GM19043 (cell line): ENCODE measurements at regions not wholly inside any gene's neighbourhood (a gene's known extent, or its start where the extent isn't known, plus 50 kb on each side); places are given as distances from the start of the nearest gene placed in this dataset.

Experiments used
- ATAC-seq: cut with Tn5 transposase; IDR thresholded peaks from one replicate; pipeline ENCODE4 v1.9.1; 2021; ENCODE audit warnings: low read depth; ENCODE audit not compliant: unreplicated experiment

GRCh38 chr3:77837456-77838025 lies 797.6 kb downstream of the ROBO2 start:
- ATAC-seq = no peak

- ATAC-seq = no peak
Observed at GRCh38 chr3:77859156-77859555, 819.3 kb downstream of the ROBO2 start.

DNA sequence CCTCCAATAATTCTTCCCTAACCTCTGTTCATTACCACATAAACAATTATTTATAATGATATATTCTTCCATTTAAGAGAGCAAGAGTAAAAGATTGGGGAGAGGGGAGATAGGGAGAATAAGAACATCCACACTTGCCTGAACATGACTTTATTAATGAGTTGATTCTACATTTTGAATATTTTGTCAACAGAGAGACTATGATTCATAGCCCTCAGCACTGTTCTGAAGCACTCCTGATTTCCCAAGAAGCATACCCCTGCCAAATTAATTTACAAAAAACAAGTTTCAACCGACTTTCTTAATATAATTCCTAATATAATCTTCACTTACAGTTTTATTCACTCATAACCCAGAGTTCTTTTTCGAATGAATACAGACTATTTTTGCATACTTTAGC lies 828.8 kb downstream of the ROBO2 start:
- ATAC-seq = no peak

GRCh38 chr3:77869423-77869822 lies 829.5 kb downstream of the ROBO2 start:
- ATAC-seq = no peak

- no peak for ATAC-seq
Observed at GRCh38 chr3:77871436-77871835, 831.5 kb downstream of the ROBO2 start.

DNA sequence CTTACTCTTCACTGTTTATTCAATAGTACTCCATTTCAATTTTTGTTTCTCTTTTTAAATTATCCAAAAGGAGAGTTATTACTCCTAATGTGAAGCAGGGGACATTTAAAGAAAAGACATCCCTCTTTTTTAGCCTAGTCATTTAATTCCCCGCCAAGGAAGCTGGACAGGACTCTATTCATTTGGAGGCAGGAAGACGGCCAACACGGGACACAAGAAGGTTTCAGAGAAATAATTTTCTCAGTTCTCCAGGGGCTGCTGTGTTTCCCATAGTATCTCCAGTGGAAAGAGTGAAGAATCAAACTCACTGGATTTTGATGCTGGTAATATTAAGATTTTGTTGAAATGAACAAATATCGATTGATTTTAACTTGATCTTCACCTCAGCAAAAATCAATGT lies 833.7 kb downstream of the ROBO2 start:
- ATAC-seq = no peak

- no peak for ATAC-seq
Observed at GRCh38 chr3:77885381-77885780, 845.5 kb downstream of the ROBO2 start.

DNA sequence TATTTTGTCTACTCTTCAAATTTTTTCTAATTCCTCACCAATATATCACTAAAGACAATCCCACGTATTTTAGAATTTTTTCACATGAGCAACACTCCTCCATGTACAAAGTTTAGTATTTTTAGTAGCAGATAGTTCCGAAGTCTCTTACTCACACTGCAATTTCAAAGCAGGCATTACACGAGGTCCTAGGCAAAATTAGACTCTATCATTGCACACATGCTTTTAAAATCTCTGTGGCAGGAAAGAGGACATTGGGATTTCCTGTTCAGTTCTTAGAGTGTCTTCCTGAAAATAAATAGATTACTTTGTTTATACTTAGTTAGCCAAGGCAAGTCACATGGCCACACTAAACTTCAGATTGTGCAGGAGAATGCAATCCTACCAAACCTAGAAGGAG lies 847.7 kb downstream of the ROBO2 start:
- no peak for ATAC-seq

GRCh38 chr3:77889616-77890015 lies 849.7 kb downstream of the ROBO2 start:
- ATAC-seq = no peak

DNA sequence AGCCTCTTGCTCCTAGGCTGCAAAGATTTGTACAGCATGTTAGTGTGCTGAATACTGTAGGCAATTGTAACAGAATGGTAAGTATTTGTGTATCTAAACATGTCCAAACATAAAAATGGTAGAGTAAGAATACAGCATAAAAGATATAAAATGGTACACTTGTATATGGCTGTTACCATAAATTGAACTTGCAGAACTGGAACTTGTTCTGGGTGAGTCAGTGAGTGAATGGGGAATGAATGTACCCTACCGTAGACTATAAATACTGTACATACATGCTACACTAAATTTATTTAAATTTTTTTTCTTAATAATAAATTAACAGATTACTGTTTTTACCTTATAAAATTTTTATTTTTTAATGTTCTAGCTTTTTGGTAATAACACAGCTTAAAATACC lies 858.7 kb downstream of the ROBO2 start:
- ATAC-seq = no peak

- no peak for ATAC-seq
Observed at GRCh38 chr3:77902675-77903074, 862.8 kb downstream of the ROBO2 start.

DNA sequence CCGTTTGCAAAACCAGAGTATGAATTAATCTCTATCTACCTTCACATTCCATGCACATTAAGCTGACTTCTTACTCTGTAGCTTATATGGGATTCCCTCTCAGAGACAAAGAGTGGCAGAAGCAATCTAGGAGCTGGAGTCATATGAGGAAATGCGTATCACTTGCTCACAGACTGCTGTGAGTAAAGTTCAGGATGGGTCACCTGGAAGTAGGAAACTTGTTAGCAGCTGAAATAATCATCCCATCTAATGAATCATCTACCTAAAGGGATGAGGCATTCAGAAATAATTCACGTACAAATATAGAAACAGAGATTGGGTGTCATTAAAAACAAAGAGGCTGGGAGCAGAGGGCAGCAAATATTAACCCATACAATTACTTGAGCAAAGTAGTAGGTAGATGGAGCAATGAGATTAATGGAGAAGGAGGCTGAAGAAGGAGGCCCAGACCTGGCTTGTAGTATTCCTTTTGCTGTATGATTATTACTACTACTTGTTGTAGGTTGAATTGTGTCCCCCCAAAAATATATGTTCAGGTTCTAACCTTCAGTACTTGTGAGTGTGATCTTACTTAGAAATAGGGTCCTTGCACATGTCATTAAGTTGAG lies 866.3 kb downstream of the ROBO2 start:
- ATAC-seq = no peak

- ATAC-seq = no peak
Observed at GRCh38 chr3:77913524-77914174, 873.8 kb downstream of the ROBO2 start.

GRCh38 chr3:77915336-77915735 lies 875.4 kb downstream of the ROBO2 start:
- no peak for ATAC-seq

GRCh38 chr3:77917225-77917624 lies 877.3 kb downstream of the ROBO2 start:
- ATAC-seq = no peak

- no peak for ATAC-seq
Observed at GRCh38 chr3:77919244-77919643, 879.3 kb downstream of the ROBO2 start.

GRCh38 chr3:77931255-77932009 lies 891.5 kb downstream of the ROBO2 start:
- no peak for ATAC-seq

- no peak for ATAC-seq
Observed at GRCh38 chr3:77932926-77933325, 893.0 kb downstream of the ROBO2 start.

GRCh38 chr3:77933926-77934325 lies 894.0 kb downstream of the ROBO2 start:
- no peak for ATAC-seq

DNA sequence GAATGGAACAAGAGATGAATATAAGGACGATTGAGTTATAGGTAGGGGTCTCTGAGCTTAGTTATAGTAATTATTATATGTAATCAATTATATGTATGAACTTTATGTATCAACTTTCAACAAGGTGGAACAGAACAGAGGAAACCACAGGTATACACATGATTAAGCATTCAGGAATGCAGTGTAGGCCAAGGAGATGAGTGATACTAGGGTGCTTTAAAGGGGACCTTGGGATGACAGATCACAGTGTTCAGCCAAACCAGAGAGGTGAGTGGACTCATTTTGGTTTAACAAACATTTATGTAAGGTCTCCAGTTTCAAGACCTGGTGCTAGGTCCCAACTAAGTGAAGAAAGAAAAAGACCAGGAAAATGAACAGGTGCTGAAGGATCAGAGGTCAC lies 895.5 kb downstream of the ROBO2 start:
- ATAC-seq = no peak

DNA sequence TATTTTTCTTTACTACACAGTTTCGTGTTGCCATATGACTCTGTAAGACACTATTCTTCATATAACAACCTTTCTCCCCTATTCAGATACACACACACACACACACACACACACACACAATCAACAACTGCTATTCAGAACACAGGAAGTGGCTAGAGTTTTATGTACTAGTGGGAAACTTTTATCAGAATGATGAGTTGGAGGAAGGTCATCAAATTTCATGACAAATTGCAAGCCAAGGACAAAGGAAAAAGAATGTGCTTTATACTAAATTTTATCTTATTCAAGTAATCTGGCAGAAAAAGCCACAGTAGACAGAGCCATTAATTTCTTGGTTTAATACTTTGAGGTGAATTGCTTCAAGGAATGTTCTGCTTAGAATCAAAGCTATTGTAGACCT lies 899.8 kb downstream of the ROBO2 start:
- ATAC-seq = no peak

DNA sequence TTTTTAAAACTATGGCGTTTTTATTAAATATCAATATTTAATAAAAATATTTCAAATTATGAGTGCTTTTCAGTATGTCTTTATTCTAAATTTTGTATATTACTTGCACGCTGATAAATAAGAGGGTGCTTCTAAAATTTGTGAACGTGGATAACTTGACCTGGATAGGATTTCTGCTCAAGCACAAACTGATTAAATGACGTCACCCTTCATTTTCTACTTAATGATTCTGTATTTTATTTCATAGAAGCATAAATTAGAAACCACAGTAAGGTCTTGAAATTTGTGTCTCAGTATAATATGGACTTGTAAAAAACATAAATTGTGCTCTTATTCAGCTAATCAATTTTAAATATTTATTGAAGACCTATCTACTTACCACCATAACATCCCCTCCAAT lies 903.7 kb downstream of the ROBO2 start:
- no peak for ATAC-seq
